ENCODE measurements at regions not wholly inside any gene's neighbourhood (a gene's known extent, or its start where the extent isn't known, plus 50 kb on each side); places are given as distances from the start of the nearest gene placed in this dataset.

GRCh38 chr2:105598829-105599698, 145.6 kb upstream of the NCK2 start:
- intact Hi-C loops (cut with DNase I), result no loop called here
- DNase-seq (ENCODE audit: low spot score), result no peak

- intact Hi-C loops (cut with DNase I), result no loop called here
- DNase-seq (ENCODE audit: low spot score), result no peak
Observed at GRCh38 chr2:105597806-105598803, 146.6 kb upstream of the NCK2 start.

DNA sequence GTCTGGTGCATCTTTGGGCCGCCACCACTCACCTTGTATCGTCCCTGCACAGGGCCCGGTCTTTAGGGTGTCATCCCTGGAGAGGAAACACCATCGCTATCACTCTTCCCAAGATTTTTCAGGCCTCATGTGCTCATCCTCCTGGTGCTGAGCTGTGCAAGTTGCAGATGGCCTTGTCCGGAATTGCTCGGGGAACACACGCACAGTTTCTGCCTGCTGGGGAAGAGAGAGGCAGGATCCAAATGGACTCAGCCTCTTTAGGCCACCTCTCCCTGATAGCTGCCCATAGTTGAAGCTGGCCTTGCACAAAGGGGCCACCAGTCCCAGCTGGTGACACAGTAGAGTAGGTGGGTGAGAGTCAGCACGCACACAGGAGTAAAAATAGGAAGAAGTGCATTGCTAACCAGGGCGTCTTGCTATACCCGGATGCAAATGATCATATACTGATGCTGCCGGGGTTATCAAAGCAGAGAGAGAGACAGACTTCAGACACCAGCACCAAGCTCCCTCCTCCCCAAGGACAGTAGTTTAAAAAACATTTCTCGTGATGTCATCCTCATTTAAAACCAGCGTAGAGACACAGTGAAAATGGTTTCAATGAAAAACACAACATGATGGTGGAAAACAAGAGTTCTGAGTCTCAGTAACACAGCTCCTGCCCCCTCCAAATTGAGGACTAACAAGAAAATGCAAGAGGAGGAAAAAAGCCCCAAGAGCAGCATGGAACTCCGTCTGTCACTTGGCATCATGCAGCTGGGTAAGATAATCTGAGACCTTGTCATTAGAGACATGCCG, 147.5 kb upstream of the NCK2 start:
- intact Hi-C loops (cut with DNase I), result no loop called here
- DNase-seq (ENCODE audit: low spot score), result no peak

DNA sequence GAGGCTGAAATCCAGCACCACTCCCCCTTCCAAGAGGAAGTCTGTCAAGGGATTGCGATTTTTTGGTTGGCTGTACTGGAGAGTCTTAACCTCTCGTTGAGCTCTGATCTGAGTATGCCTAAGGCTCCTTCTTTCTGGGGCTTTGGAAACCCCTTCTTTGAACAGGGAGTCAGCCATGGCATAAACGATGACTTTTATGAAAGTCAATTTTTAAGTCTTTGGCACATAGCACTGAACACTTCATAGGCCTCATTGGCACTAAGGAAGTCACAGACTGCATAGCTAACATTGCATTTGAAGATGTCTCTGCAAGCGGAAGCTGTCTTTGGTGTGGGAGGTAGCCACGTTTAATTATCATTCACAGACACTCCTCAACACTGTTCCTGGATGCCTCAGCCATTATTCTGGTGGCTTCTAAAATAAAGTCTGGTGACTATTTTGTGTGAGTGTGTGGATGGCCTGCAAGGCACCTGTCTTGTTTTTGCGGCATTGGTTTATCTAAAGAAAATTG, 148.2 kb upstream of the NCK2 start:
- no peak for DNase-seq (ENCODE audit: low spot score)
- intact Hi-C loops (cut with DNase I), result no loop called here

- intact Hi-C loops (cut with DNase I), result no loop called here
- no peak for DNase-seq (ENCODE audit: low spot score)
Observed at GRCh38 chr2:105595536-105595935, 149.2 kb upstream of the NCK2 start.

GRCh38 chr2:105593221-105593967, 151.3 kb upstream of the NCK2 start:
- intact Hi-C loops (cut with DNase I), result no loop called here
- DNase-seq (ENCODE audit: low spot score), result no peak

- intact Hi-C loops (cut with DNase I), result no loop called here
Observed at GRCh38 chr2:105592288-105592687, 152.4 kb upstream of the NCK2 start.

GRCh38 chr2:105590780-105591660, 153.7 kb upstream of the NCK2 start:
- no peak for DNase-seq (ENCODE audit: low spot score)
- intact Hi-C loops (cut with DNase I), result no loop called here

More at GRCh38 chr2:105592288-105592687, 152.4 kb upstream of the NCK2 start:
- no peak for DNase-seq (ENCODE audit: low spot score)

- no peak for DNase-seq (ENCODE audit: low spot score)
- intact Hi-C loops (cut with DNase I), result no loop called here
Observed at GRCh38 chr2:105588581-105588980, 156.1 kb upstream of the NCK2 start.

DNA sequence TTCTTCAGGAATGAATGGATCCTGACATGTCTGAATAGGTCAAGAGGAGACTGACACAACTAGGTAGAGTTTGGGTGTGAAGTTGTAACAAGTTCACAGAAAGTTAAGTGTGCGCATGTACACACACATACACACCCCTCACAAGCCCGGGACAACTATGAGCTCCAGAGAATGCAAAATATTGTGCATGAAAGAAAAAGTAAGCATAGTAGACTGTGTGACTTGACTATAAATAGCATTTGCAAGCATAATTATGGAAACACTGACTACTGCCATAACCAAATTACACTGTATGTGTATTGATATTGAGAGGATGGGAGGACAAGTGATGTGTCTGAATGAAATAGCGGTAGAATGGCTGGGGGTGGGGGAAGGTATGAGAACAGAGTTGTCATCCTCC, 157.1 kb upstream of the NCK2 start:
- intact Hi-C loops (cut with DNase I), result no loop called here
- DNase-seq (ENCODE audit: low spot score), result no peak

GRCh38 chr2:105584435-105585010, 160.2 kb upstream of the NCK2 start:
- intact Hi-C loops (cut with DNase I), result no loop called here
- DNase-seq (ENCODE audit: low spot score), result no peak

- no peak for DNase-seq (ENCODE audit: low spot score)
- intact Hi-C loops (cut with DNase I), result no loop called here
Observed at GRCh38 chr2:105582952-105583660, 161.6 kb upstream of the NCK2 start.

- intact Hi-C loops (cut with DNase I), result no loop called here
Observed at GRCh38 chr2:105581555-105581944, 163.2 kb upstream of the NCK2 start.

DNA sequence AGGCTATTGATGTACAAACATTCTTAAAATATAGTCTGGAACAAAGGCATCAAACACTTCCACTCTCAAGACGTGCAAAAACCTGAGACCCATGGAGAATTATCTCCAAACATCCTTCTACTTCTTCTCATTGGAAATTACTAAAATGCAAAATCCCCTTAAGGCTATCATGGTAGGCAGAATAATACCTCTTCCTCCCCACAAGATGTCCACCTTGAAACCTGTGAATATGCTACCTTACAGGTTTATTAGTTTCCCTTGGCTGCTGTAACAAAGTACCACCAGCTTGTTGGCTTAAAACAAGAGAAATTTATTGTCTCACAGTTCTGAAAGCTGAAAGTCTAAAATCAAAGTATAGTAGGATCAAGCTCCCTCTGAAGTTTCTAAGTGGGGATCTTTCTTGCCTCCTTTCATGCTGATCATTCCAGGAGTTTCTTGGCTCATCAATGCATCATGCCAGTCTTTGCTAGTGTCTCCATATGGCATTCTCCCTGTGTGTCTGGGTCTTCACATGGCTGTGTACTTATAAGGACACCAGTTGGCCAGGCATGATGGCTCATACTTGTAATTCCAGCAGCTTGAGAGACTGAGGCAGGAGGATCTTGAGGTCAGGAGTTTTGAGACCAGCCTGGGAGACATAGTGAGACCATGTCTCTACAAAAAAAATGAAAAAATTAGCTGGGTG, 163.7 kb upstream of the NCK2 start:
- DNase-seq (ENCODE audit: low spot score), result no peak
- intact Hi-C loops (cut with DNase I), result no loop called here

More at GRCh38 chr2:105581555-105581944, 163.2 kb upstream of the NCK2 start:
- DNase-seq (ENCODE audit: low spot score), result no peak

DNA sequence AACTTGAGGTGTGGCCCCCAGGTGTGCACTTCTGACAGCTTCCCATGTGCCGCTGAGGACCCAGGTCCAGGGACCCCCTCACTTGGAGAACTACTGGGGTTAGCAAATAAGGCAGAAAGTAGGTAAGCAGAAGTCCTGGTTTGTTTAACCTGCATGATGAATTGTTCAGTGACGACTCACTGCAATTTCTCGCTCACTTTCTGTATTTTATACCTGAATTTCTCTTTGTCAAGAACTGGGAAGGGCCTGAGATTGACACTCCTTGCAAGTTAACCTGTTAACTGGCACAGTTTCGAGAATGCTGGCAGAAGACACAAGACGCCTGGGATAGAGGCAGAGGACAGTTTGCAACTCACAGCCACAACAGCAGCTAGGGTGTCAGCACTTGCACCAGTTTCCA, 164.5 kb upstream of the NCK2 start:
- no peak for DNase-seq (ENCODE audit: low spot score)
- intact Hi-C loops (cut with DNase I), result no loop called here

DNA sequence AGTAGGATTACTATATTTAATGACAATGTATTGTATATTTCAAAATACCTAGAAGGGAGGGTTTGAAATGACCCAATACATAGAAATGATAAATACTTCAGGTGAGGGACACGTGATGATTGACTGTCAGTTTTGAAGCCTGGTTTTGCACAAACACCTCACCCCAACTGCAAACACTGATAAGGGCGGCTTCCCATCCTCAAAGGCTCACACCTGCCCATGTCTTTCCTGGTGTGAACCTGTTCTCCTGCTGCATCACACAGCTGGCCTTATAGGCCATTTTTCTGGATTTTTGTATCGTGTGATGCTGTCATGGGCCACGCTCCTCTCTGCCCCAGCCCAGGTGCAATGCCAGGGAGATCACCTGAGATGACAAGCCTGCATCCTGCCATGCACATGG, 166.5 kb upstream of the NCK2 start:
- no peak for DNase-seq (ENCODE audit: low spot score)
- intact Hi-C loops (cut with DNase I), result loop anchor here (10.0 kb wide), 2 partner anchors 517 to 597 kb away; no protein-coding TSS in a partner anchor

Data from posterior vena cava (tissue), 2 donors.